Colonic mucosa (tissue), 4 donors: ENCODE measurements at regions not wholly inside any gene's neighbourhood (a gene's known extent, or its start where the extent isn't known, plus 50 kb on each side); places are given as distances from the start of the nearest gene placed in this dataset.

Experiments used
- DNase-seq: peaks from one replicate; pipeline ENCODE4 v3.0.0-alpha.2; 2020
- H3K27ac ChIP-seq: fragments of 200-600 bp; one replicate; pipeline ENCODE4 v1.8.0; 2021
- H3K27me3 ChIP-seq: fragments of 200-600 bp; one replicate; pipeline ENCODE4 v1.8.0; 2021
- H3K36me3 ChIP-seq: fragments of 200-600 bp; one replicate; pipeline ENCODE4 v1.8.0; 2021
- H3K4me1 ChIP-seq: fragments of 200-600 bp; one replicate; pipeline ENCODE4 v1.8.0; 2021; ENCODE audit warnings: mild to moderate bottlenecking
- H3K4me3 ChIP-seq: fragments of 200-600 bp; one replicate; pipeline ENCODE4 v1.8.0; 2021
- H3K9ac ChIP-seq, 2 donors: one replicate each; pipeline ENCODE4 v1.7.0; 2013; ENCODE audit warnings: control low read depth in 2 of 2, low read depth in 2 of 2, low read length in 2 of 2
- H3K9me3 ChIP-seq: fragments of 200-600 bp; one replicate; pipeline ENCODE4 v1.8.0; 2021
- CTCF ChIP-seq: fragments of 200-600 bp; IDR thresholded peaks from one replicate; pipeline ENCODE4 v1.8.0; 2022; ENCODE audit warnings: antibody characterized with exemption, mild to moderate bottlenecking
- intact Hi-C: fragments of 100-400 bp; cut with DNase I; formaldehyde crosslinking; loops from one replicate; pipeline ENCODE4 v1.14.1; 2022
- donor health status: healthy.
- donor health status: DM: no; HTN: no; CAD: no.
- donor health status: DM: no; HTN: no; CAD: no.

- Histone ChIP-seq H3K27ac (no peak overlapping the region), H3K9ac (no peak overlapping the region), H3K9me3 (no peaks in the 10 kb centered on the region), H3K4me3 (no peak overlapping the region), H3K4me1 (no peaks in the 10 kb centered on the region), H3K36me3 (no peaks in the 10 kb centered on the region), H3K27me3 (no peaks in the 10 kb centered on the region)
- DNase-seq: no peak
- intact Hi-C loops: no loop called here
- no peak for TF ChIP-seq CTCF
Observed at GRCh38 chr6:1027109-1027794, 284.6 kb upstream of the FOXQ1 start.

GRCh38 chr6:1025821-1026220, 286.1 kb upstream of the FOXQ1 start:
- TF ChIP-seq CTCF: no peak
- intact Hi-C loops: no loop called here
- Histone ChIP-seq H3K4me3 (no peak overlapping the region), H3K27ac (no peak overlapping the region), H3K9ac (no peak overlapping the region), H3K9me3 (no peaks in the 10 kb centered on the region), H3K27me3 (no peaks in the 10 kb centered on the region), H3K36me3 (no peaks in the 10 kb centered on the region), H3K4me1 (no peaks in the 10 kb centered on the region)
- DNase-seq: no peak

- intact Hi-C loops: no loop called here
- H3K27me3 ChIP-seq: no peaks in the 10 kb centered on the region
- H3K4me1 ChIP-seq: no peaks in the 10 kb centered on the region
- TF ChIP-seq CTCF: no peak
- H3K9me3 ChIP-seq: no peaks in the 10 kb centered on the region
- H3K36me3 ChIP-seq: no peaks in the 10 kb centered on the region
- no peak overlapping the region for H3K27ac ChIP-seq
- H3K9ac ChIP-seq: no peak overlapping the region
- no peak overlapping the region for H3K4me3 ChIP-seq
- no peak for DNase-seq
Observed at GRCh38 chr6:1024587-1024986, 287.3 kb upstream of the FOXQ1 start.

- Histone ChIP-seq H3K36me3 (no peaks in the 10 kb centered on the region), H3K4me3 (no peak overlapping the region), H3K9ac (no peak overlapping the region), H3K27me3 (no peaks in the 10 kb centered on the region), H3K4me1 (no peaks in the 10 kb centered on the region), H3K27ac (no peak overlapping the region), H3K9me3 (no peaks in the 10 kb centered on the region)
- no peak for DNase-seq
- intact Hi-C loops: no loop called here
- TF ChIP-seq CTCF: no peak
Observed at GRCh38 chr6:1024161-1024560, 287.7 kb upstream of the FOXQ1 start.

- Histone ChIP-seq H3K9ac (no peak overlapping the region), H3K4me1 (no peaks in the 10 kb centered on the region), H3K9me3 (no peaks in the 10 kb centered on the region), H3K27me3 (no peaks in the 10 kb centered on the region), H3K27ac (no peak overlapping the region), H3K36me3 (no peaks in the 10 kb centered on the region), H3K4me3 (no peak overlapping the region)
- DNase-seq: no peak
- intact Hi-C loops: no loop called here
- no peak for TF ChIP-seq CTCF
Observed at GRCh38 chr6:1023229-1023628, 288.7 kb upstream of the FOXQ1 start.
